ENCODE measurements at regions not wholly inside any gene's neighbourhood (a gene's known extent, or its start where the extent isn't known, plus 50 kb on each side); places are given as distances from the start of the nearest gene placed in this dataset.

- TF ChIP-seq, protein P1, sequence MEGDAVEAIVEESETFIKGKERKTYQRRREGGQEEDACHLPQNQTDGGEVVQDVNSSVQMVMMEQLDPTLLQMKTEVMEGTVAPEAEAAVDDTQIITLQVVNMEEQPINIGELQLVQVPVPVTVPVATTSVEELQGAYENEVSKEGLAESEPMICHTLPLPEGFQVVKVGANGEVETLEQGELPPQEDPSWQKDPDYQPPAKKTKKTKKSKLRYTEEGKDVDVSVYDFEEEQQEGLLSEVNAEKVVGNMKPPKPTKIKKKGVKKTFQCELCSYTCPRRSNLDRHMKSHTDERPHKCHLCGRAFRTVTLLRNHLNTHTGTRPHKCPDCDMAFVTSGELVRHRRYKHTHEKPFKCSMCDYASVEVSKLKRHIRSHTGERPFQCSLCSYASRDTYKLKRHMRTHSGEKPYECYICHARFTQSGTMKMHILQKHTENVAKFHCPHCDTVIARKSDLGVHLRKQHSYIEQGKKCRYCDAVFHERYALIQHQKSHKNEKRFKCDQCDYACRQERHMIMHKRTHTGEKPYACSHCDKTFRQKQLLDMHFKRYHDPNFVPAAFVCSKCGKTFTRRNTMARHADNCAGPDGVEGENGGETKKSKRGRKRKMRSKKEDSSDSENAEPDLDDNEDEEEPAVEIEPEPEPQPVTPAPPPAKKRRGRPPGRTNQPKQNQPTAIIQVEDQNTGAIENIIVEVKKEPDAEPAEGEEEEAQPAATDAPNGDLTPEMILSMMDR (conservative IDR thresholded peaks at IDR 0.05; ENCODE audit: low read length), result no peak
- no peak for TF ChIP-seq EZH2phosphoT487 (IDR thresholded peaks at IDR 0.05; ENCODE audit: borderline replicate concordance, low read depth, low read length)
Observed at GRCh38 chr5:158082696-158083287, 223.8 kb upstream of the CLINT1 start.
